PFSK-1 (cell line): ENCODE measurements at regions not wholly inside any gene's neighbourhood (a gene's known extent, or its start where the extent isn't known, plus 50 kb on each side); places are given as distances from the start of the nearest gene placed in this dataset.

ENCODE experiments used
- TAF1 ChIP-seq: IDR thresholded peaks from 2 replicates; pipeline ENCODE4 v1.6.1; 2012; ENCODE audit warnings: low read length, control low read depth, borderline replicate concordance; ENCODE audit not compliant: insufficient read depth
- TF ChIP-seq, protein P1 (sequence below), 2 experiments: IDR thresholded peaks; 2 replicates each; pipeline versions ENCODE4 v1.6.1 to v1.8.0; 2011 to 2012; ENCODE audit warnings: low read depth in 2 of 2, low read length in 2 of 2, control low read depth in 1 of 2, inconsistent platforms in 1 of 2, mild to moderate bottlenecking in 1 of 2, moderate library complexity in 1 of 2; ENCODE audit not compliant: insufficient read depth in 1 of 2

GRCh38 chr3:31413515-31413914, 119.2 kb upstream of the STT3B start:
- TF ChIP-seq, protein P1, sequence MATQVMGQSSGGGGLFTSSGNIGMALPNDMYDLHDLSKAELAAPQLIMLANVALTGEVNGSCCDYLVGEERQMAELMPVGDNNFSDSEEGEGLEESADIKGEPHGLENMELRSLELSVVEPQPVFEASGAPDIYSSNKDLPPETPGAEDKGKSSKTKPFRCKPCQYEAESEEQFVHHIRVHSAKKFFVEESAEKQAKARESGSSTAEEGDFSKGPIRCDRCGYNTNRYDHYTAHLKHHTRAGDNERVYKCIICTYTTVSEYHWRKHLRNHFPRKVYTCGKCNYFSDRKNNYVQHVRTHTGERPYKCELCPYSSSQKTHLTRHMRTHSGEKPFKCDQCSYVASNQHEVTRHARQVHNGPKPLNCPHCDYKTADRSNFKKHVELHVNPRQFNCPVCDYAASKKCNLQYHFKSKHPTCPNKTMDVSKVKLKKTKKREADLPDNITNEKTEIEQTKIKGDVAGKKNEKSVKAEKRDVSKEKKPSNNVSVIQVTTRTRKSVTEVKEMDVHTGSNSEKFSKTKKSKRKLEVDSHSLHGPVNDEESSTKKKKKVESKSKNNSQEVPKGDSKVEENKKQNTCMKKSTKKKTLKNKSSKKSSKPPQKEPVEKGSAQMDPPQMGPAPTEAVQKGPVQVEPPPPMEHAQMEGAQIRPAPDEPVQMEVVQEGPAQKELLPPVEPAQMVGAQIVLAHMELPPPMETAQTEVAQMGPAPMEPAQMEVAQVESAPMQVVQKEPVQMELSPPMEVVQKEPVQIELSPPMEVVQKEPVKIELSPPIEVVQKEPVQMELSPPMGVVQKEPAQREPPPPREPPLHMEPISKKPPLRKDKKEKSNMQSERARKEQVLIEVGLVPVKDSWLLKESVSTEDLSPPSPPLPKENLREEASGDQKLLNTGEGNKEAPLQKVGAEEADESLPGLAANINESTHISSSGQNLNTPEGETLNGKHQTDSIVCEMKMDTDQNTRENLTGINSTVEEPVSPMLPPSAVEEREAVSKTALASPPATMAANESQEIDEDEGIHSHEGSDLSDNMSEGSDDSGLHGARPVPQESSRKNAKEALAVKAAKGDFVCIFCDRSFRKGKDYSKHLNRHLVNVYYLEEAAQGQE (IDR thresholded peaks at IDR 0.05; ENCODE audit: insufficient read depth in 1 of 2, low read depth in 2 of 2, low read length in 2 of 2), result no peak
- TF ChIP-seq TAF1, result no peak
